NCI-H526 treated with DMSO at 0.1 percent for 48 hours (cell line): ENCODE measurements at regions not wholly inside any gene's neighbourhood (a gene's known extent, or its start where the extent isn't known, plus 50 kb on each side); places are given as distances from the start of the nearest gene placed in this dataset.
"Not testable (repeated sequence)": the region's sequence is repeated elsewhere in the genome, so short reads cannot be mapped to it uniquely, and the experiment has no call there.

ENCODE experiments used
- DNase-seq: peaks from one replicate; lab custom pipeline; 2025; lab: John Stamatoyannopoulos, UW

DNA sequence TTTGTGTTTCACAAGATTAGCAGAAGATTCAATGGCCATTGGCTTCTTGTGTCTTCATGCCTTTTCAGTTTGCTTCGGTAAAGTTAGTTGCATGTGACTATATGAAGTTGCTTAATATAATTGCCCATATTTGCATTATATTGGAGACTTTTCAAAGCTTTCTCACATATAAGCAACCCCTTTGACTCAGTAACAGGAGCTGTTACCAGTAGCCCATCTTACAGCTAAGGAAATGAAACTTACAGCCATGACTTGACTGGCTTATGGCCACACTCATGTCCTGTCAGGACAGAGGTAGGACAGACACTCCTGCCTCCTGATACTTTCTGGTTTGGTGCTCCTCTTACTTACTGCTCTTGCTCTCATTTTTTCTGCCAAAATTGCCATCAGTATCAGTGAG, 1082.1 kb downstream of the BCL11B start:
- no peak for DNase-seq

DNA sequence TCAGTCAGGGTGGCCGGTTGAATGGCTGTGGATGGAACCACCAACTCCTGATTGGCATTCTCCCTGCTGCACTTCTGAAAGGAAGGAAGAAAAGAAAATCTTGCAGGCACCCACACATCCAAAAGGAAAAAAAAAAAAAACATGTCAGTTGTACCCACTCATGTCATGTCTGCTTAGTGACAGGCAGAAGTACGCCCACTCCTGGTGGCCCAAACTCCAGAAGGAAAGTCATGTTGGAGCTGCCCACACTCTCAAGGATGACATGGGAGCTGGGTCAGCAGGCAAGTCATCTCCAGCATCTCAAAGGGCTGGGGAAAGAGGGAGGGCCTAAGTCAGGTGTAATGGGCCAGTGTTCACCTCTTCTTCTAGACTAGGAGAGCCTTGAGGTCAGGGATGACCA, 1079.1 kb downstream of the BCL11B start:
- no peak for DNase-seq

DNA sequence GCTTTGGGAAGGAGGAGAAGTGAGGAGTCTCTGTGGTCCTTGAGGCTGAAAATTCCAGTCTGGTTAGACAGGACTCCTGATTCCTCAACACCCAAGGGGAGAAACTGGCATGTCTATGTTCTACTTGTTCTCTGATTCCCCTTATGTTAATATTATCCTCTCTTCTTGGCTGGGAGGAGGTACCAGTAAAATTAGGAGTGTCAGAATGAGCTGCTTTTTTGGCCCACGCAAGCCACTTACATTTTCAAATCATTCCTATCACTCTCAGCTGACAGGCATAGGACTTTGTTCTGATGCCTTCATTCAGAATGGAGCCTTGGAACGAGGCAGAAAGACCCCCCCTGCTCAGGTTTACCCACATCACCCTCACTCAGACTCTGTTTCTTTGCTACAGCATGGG, 1077.2 kb downstream of the BCL11B start:
- DNase-seq, result no peak

DNA sequence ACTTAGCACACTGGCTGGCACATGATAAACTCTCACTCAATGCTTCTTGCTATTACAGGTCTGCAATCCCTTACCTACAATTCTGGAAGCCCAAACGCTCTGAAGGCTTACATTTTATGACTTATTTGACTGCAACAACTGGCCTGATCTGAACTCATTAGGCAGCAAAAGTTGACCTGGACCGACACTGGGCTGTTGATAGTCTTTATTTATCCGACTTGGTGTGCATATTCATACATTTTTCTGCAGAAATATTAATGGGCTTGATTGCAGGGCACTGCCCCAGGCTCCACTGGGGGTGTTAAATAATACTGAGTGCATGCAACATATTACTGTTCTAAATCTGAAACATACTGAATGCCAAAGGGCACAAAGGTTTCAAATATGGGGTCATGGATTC, 1076.7 kb downstream of the BCL11B start:
- no peak for DNase-seq

DNA sequence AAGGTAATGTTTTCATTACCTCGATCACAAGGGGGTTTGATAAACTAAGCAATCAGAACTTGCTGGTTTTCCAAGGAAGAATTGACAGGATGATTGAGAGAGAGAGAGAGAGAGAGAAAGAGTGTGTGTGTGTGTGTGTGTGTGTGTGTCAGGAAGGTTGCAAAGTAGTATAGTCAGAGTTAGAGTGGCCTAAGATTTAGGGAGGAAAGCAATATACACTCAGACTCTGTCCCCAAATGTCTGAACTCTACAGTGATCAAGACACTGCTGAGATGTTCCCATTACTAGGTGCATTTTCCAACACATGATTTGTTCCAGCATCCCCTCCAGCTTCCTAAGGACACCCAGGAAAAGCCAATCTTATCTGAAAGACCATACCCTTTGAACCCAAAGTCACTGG, 1074.1 kb downstream of the BCL11B start:
- DNase-seq, result no peak

DNA sequence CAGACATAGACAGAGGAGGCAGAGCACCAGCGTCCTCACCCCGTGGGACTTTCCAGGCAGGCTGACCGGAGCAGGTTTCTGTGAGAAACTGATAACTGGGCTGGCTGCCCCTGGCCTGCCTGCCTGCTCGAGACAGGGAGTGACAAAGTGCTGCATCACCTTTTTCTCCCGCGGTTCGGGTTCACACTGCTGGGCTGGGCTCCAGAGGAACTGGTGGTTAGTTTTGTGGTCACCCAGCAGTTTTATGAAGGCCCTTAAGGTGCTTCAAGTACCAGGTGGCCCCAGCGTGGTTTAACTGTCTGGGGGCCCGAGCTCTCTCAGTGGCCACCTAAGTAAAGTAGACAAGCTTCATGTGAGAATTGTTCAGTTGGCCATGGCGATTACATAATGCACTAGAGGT, 1073.6 kb downstream of the BCL11B start:
- no peak for DNase-seq

DNA sequence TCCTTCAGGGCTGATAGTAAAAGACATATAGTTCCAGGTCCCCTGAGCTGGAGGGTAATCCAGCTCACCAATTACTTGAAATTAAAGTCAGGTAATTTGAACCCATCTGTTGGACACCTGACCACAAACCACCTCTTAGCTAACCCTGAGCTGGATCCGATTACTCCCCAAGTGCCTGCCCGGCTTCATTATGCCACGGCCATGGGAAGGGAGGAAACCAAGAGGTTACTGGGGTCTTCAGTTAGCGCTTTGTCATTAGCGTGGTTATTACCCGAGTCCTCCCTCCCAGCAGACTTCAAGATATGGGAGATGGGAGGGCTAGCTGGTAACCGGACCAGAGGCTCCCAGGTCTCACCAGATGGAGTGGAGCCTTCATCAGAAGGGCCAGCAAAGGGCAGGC, 1071.4 kb downstream of the BCL11B start:
- no peak for DNase-seq

DNA sequence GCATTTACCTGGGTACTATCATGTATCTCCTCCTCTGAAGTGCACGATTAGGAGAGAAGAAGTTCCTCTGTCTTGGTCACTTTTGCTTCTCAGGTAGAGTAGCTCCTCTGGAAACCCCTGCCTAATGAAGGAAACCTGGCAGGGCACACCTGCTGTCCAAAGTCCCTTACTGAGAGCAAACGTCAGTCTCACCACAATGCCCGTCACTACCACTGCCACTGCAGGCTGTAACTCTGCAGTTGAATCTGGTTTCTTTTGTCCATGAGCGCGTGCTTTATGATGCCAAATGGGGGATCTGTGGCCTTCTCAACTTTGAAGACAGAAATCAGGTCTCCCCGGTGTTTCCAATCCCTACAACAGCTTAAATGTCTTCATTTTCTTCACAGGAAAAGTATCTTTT, 1068.6 kb downstream of the BCL11B start:
- DNase-seq, result no peak

DNA sequence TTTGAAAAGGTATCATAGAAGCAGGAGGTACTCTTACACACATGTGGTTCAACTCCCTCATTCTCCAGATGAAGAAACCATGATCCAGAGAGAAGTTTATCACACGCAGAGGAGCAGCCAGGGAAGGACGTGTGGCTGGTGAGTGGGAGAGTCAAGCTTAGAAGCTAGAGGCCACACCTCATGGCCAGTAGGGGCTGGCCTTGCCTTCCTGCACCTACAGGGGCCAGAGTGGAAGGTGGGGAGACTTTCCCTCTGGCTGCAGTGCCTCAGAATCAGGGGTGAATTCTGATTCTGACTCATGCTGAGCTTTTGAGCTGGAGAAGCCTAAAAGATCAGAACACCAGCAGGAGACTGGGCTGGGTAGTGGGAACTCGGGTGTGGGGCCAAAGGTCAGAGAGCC, 1067.9 kb downstream of the BCL11B start:
- DNase-seq, result no peak

DNA sequence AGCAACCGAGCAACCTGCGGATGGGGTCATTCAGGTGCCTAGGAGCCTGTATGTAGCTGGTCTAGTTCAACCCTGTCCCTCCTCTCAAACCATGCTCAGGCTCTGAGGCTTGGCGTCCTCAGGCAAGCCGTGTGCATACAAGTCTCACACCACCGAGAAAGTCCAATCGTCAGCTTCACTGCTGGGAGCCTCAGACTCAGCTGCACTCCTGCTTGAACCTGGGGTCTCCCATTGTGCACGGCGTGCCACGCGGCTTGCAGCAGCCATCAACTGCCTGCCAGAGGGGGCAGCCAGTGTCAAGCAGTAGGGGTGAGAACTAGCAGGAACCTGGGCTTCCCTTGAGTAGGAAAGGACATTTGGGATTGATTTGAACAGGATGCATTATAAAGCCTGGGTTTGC, 1064.6 kb downstream of the BCL11B start:
- DNase-seq, result no peak

DNA sequence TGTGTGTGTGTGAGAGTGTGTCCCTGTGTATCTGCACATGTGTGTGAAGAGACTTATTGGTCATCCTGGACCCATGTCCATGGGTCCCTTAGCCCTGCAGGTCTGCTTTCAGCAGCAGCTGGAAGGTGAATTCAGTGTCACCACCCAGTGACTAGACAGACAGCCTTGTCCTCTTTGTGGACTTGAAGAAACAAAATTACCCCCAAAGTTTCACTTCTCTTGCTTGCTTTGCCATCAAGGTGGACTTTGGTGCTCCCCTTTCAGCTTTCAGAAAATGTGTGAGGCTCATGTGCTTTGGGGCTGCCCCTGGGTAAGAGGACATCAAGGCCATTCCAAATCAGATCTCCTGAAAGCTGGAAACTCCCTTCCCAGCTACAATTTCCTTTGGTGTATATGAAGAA, 1063.8 kb downstream of the BCL11B start:
- no peak for DNase-seq

DNA sequence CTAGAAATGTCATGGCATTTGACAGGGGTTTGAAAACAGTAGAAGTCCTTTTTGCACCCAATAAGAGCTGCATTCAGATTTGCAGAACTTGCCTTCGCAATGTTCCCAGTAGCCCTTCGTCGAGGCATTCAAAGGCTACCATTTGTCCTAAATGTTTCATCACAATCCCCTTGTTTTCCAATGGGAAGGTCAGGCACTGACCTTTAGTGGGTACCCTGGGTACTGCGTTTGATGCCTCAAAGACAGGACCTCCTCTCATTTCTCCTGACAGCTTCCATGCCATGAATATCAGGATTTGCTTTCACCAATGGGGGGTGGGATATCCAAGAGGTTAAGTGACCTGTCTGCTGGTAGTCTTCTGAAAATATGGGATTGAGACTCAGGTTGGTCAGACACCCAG, 1063.1 kb downstream of the BCL11B start:
- DNase-seq, result no peak

DNA sequence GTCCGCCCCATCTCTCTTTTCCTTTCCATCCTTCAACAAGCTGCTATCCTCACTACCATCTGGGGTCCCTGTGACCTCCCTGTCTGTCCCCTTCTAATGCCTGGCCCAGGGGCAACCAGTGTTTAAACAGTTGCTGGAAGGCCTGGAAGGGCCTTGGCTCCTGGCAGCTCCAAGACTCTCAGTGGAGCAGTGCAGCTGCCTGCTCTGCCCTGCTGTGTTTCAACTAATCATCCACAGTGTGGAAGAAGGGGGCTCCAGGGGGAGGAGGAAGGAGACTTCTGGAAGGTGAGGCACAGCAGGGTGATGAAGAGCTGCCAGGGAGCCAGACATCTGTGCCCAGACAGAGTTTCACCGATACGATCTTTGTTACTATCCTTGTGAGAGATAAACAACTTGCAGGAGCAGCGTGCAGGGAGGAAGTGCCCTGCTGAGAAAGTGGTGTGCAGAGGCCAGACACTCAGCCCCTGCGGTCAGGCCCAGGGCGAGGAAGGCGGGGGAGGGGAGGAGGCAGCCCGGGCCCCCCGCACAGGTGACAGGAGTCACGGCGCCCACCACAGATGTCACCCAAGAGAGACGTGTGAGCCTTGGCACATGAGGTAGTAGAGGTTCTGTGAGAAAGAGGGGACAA, 1061.8 kb downstream of the BCL11B start:
- DNase-seq, result no peak

DNA sequence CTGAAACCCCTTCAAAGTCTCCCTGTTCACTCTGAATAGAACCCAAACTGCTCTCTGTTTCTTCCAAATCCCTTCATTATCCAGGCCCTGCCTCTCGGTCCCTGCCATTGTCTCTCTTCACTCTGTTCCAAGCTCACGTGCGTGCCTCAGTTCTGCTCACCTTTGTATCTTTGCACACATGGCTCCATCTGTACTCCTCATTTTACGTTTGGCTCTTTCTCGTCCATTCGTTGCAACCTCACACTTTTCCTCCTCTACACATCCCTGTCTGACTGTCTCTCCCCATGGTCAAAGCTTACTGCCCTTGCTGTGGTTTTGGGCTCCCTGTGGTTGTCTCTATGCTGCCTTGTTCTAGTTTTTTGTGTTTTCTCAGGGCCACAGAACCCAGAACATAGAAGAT, 1054.5 kb downstream of the BCL11B start:
- no peak for DNase-seq

DNA sequence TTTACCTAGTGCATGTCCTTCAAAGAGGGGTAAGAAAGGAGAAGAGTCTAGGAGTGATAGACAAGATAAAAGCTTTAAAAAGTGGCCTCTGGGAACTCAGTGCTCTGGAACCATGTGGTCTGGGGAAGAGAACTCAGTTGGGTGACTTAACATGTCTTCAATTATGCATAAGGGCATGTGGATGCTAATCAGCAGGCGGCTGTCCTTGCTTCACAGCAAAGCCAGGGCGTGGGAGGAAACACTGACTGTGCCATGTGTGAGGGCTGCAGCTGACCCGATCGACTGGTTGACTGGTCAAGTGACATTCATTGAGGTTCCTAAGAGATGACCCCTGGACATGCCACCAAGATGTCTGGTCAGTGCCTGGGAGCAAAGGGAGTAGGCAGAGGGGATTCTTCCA, 1053.8 kb downstream of the BCL11B start:
- no peak for DNase-seq

DNA sequence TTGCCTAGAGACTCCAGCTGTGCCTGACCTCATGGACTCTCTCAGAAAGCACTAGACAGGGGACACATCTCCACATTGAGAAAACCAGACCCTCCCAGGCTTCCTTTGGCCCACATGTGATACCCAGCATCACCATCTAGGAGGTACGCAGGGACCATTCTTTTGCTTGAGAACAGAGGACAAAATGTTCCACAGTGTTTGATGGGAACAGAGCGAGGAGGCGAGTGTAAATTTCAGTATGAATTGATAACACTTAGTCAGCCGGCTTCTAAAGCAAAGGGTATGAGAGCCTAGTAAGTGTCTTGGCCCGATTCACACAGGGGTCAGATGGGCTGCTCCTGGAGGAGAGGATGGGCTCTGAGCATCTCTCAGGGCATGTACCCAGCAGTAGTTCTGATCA, 1052.4 kb downstream of the BCL11B start:
- DNase-seq, result no peak

DNA sequence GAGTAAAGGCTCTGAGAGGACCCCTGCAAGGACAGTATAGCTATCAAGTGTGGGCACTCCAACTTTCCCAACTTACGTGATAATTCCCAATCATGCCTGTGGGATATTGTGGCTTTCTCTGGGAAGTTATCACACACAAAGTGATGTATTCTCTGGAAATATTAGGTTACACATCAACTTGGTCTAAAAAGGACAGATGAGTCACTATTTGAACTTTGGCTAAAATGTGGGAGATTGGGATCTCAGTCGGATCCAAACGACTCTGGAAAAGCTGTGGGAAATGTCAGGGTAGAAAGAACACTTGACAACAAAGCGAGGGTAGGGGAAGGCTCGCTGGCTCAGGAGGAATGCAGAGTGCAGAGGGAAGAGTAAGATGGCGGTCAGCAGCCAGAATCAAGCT, 1048.9 kb downstream of the BCL11B start:
- DNase-seq, result no peak

DNA sequence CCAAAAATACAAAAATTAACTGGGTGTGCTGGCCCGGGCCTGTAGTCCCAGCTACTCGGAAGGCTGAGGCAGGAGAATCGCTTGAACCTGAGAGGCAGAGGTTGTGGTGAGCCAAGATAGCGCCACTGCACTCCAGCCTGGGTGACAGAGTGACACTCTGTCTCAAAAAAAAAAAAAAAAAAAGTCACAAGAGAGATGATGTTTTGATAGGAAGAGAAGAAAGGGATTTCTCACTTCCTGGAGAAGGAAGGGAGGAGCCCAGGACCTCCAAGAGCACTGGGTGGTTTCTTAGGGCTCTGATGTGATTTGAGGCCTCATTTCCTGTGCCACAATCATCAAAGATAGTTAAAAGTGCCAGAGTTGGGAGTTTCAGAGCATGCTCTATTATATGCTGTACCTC, 1048.3 kb downstream of the BCL11B start:
- not testable (repeated sequence) for DNase-seq

DNA sequence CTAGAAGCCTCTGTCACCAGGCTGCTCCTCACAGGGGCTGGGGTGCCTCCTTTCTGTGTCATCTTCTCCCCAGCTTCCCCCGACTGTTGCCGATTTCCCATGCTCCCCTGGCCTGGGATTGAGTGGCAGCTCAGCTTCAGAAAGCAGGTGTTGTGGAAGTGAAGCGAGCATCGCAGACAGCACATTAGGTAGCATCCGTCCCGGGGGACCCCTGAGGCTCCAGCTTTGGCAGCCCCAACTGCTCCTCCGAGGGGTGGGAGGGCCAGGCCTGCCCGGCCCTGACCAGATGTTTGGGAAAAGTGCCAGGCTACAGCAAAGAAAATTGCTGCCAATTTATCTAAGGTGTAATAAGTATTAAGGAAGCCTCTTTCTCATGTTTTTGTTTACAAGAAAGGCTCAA, 1045.6 kb downstream of the BCL11B start:
- no peak for DNase-seq

DNA sequence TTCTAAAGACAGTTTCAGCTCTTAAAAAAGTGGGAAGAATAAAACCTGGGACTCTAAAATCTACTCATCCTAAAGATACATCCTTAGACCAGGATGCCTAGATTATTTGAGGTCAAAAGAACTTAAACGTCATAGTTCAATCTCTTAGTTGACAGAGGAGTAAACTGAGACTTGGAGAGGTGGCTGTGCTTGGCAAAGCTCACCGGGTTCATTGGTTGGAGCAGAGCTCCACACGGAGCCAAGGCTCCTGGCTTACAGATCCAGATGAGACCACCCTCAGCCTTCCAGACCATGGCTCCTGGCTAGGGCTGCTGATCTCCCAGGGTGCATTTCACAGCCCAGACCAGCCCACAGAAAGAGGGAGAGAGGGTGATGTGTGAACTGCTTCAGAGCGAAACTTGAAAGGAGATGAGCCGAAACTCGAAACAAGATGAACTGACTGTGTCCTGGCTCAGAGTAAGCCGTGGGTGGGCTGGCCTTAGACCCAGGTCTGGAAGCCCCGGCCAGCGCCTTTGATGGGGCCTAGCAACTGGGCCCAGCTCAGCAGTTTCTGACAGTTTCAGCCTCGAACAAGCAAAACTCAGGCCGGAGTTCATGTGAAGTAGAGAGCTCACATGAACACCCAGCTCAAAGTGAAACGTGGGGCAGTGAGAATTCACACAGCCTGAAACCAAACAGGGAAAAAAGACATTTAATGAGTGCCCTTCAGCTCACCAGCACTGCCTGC, 1044.8 kb downstream of the BCL11B start:
- DNase-seq, result no peak

DNA sequence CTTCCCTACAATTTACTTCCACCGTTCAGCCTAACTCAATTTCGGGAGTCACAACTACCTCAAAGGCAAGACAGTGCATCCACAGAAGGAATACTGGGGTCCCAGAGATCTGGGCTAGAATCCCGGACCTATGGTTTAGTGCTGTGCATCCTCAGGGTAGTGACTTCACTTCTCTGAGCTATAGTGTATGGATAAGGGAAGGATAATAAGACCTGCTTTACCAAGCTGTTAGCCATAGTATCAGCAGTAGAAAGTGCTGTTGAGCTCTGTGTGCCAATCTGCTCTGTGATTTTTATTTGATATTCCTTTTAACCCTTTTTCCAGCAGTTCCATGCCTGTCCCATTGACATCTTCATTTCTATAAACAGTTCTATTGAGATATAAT, 1044.3 kb downstream of the BCL11B start:
- DNase-seq, result no peak

DNA sequence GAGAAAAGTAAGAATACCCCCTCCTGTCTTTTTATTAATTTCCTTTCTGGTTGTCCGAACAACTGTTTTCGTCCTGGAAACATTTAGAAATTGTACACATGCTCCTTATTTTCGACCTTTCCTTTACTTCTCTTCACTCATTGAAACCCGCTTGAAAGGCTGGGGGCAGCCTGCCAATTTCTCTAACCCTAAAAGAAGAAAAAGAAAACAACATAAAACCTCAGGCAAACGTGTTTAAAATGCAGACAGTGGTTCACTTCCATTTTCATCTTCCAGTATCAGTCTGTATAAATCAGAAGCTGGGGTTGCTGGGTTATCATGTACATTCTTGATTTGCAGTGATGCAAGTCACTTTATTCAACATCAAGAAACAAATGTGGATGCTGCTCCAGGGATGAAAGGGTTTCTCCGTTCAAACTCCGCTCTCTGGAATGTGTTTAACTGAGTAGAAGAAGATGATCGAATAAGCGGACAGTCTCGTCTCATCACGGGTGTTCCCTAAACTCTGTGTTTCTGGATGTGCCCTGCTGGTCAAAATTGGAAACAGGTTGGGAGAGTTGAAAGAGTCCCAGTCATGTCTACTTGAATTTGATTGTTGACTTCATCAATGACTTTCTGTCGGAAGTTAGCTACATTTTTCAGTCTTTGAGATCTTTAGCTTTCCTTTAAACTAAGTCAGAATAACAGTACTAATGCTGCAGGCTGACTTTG, 1042.2 kb downstream of the BCL11B start:
- no peak for DNase-seq

DNA sequence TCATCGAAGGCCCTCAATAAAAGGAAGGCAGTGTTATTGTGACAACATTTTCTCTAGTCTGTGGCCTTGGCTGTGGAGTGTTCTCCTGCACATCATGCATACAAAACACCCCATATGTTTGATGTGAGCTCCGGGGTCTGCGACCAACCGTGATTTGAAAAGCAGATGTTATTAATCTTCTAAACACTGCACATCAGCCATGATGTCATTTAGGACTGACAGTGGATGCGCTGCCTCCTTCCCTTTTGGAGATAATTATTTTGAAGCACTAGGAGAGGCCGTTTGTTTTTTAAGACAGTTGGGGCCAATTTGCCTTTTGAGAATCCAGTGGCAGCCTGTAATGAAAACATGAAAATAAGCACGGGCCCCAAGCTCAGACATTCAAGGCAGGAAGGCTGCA, 1041.6 kb downstream of the BCL11B start:
- no peak for DNase-seq

DNA sequence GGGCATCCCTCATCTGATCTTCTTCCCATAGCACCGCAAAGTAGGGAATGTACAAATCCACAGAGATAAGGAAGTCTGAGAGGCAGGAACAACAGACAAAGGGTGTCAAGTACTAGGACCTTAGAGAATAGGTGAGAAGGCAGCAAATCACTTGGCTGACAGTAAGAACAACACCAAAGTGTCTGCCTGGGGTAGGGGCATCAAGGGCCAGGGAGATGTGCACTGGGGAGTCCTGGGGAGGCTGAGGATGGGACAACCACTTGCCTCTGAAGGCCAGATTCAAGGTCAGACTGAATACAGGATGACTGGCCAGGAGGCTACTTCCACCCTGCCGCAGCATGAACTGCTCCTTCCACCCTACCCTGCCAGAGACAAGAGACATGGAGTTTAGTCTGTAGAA, 1040.8 kb downstream of the BCL11B start:
- DNase-seq, result no peak
